ENCODE measurements at regions not wholly inside any gene's neighbourhood (a gene's known extent, or its start where the extent isn't known, plus 50 kb on each side); places are given as distances from the start of the nearest gene placed in this dataset.

DNA sequence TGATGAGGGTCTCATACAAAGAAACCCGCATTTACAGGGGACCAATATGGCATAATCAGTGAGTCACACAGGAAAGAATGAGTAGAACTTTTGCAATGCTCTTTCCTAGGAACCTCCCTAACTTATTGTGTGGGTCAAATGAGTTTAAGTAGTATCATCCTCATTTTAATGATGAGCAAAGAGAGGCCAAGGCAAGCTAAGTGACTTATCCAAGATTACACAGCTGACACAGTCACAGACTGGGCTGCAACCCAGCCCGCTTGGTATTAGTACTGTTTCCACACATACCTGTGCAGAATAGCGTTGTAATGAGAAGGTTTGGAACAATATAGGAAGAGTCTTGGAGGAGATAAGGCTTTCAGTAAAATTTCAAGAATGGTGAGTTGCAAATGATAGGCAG lies 91.0 kb upstream of the PPP1R2C start:
- no peak for TF ChIP-seq TCF4 (CRISPR knock-in tag; IDR thresholded peaks at IDR 0.05; ENCODE audit: borderline replicate concordance)
- no peak for TF ChIP-seq ZNF565 (CRISPR knock-in tag; conservative IDR thresholded peaks at IDR 0.05; ENCODE audit: low read depth)
- TF ChIP-seq, protein P1, sequence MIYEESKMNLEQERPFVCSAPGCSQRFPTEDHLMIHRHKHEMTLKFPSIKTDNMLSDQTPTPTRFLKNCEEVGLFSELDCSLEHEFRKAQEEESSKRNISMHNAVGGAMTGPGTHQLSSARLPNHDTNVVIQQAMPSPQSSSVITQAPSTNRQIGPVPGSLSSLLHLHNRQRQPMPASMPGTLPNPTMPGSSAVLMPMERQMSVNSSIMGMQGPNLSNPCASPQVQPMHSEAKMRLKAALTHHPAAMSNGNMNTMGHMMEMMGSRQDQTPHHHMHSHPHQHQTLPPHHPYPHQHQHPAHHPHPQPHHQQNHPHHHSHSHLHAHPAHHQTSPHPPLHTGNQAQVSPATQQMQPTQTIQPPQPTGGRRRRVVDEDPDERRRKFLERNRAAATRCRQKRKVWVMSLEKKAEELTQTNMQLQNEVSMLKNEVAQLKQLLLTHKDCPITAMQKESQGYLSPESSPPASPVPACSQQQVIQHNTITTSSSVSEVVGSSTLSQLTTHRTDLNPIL (CRISPR knock-in tag; IDR thresholded peaks at IDR 0.05; ENCODE audit: low read depth), result no peak
- TF ChIP-seq RARB (CRISPR knock-in tag; IDR thresholded peaks at IDR 0.05), result no peak
- no peak for TF ChIP-seq ZFP3 (CRISPR knock-in tag; IDR thresholded peaks at IDR 0.05)
- TF ChIP-seq ZFP30 (CRISPR knock-in tag; IDR thresholded peaks at IDR 0.05), result no peak
- no peak for TF ChIP-seq ESRRG (CRISPR knock-in tag; IDR thresholded peaks at IDR 0.05)
- TF ChIP-seq ARNTL (CRISPR knock-in tag; IDR thresholded peaks at IDR 0.05; ENCODE audit: borderline replicate concordance, low read depth), result no peak
